Caki2 (cell line): ENCODE measurements at regions not wholly inside any gene's neighbourhood (a gene's known extent, or its start where the extent isn't known, plus 50 kb on each side); places are given as distances from the start of the nearest gene placed in this dataset.
"Not testable (repeated sequence)": the region's sequence is repeated elsewhere in the genome, so short reads cannot be mapped to it uniquely, and the experiment has no call there.

Experiments
- DNase-seq: peaks from one replicate; pipeline ENCODE4 v3.0.0-alpha.2; 2015; ENCODE audit warnings: low read depth
- in situ Hi-C: cut with HindIII; loops from 2 replicates; pipeline ENCODE4 v1.10.0; 2016; ENCODE audit warnings: low sequenced_read_pairs, low pct_unique_long_range_greater_than_20kb, mixed read lengths

- DNase-seq, in situ Hi-C loops: not testable (repeated sequence)
Measured at GRCh38 chr14:106721926-106722325, 1195.5 kb downstream of the TMEM121 start.

DNA sequence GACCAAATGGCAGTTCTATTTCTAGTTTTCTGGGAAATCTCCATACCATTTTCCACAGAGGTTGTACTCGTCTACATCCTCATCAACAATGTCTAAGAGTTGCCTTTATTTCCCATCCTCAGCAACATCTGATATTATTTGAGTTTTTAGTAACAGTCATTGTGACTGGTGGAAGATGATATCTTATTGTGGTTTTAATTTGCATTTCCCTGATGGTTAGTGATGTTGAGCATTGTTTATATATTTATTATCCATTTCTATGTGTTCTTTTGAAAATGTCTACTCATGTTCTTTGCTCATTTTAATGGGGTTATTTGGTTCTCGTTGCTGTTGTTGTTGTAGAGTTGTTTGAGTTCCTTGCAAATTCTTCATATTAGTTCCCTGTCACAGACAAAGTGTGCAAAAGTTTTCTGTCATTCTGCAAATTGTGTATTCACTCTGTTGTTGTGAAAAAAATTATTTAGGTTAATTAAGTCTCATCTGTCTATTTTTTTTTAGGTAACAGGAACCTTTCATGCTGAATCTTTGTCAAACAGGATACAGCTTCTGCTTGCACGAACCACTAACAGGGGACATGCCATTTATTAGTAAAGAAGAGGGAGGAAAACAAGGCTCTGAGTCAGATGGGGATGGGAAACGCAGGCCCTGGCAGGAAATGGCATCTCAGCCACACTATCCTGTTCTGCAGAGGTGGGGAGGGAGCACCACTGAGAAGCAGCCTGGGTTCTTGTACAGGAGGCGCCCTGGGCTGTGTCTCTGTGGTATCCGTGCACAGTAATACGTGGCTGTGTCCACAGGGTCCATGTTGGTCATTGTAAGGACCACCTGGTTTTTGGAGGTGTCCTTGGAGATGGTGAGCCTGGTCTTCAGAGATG lies 1196.7 kb downstream of the TMEM121 start:
- DNase-seq, in situ Hi-C loops: not testable (repeated sequence)

- DNase-seq, in situ Hi-C loops: not testable (repeated sequence)
Measured at GRCh38 chr14:106727962-106728361, 1201.6 kb downstream of the TMEM121 start.

GRCh38 chr14:106728611-106729010 lies 1202.2 kb downstream of the TMEM121 start:
- in situ Hi-C loops = no loop called here
- DNase-seq = no peak

- no peak for DNase-seq
- in situ Hi-C loops = no loop called here
Measured at GRCh38 chr14:106729551-106729950, 1203.2 kb downstream of the TMEM121 start.

- in situ Hi-C loops = no loop called here
- no peak for DNase-seq
Measured at GRCh38 chr14:106733771-106734170, 1207.4 kb downstream of the TMEM121 start.

DNA sequence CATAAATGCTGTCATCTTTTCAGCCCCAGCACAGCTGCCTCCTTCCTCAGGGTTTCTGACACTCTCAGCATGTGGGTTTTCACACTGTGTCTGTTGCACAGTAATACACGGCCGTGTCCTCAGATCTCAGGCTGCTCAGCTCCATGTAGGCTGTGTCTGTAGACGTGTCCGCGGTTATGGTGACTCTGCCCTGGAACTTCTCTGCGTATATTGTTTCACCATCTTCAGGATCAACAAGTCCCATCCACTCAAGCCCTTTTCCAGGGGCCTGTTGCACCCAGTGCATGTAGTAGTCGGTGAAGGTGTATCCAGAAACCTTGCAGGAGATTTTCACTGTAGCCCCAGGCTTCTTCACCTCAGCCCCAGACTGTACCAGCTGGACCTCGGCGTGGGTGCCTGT lies 1210.6 kb downstream of the TMEM121 start:
- in situ Hi-C loops = no loop called here
- no peak for DNase-seq

DNA sequence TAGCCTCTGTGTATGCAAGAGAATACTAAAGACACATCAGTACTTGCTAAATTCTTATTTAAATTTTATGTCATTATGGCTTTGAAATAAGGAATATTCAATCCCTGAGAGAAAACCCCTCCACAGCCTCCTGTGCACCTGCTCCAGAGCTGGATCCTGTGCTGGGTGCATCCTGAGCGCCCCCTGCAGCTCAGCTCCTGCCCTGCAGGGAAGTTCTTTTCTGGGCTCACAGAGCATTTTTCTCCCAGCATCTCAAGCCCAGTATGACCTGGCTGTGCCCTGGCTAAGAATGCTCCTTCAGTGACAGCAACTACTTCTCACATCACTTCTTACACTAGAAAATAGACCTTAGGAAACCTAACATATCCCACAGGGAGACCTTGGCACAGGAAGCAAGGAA lies 1211.7 kb downstream of the TMEM121 start:
- no peak for DNase-seq
- in situ Hi-C loops = no loop called here

- in situ Hi-C loops, DNase-seq: not testable (repeated sequence)
Measured at GRCh38 chr14:106738598-106739258, 1212.3 kb downstream of the TMEM121 start.

DNA sequence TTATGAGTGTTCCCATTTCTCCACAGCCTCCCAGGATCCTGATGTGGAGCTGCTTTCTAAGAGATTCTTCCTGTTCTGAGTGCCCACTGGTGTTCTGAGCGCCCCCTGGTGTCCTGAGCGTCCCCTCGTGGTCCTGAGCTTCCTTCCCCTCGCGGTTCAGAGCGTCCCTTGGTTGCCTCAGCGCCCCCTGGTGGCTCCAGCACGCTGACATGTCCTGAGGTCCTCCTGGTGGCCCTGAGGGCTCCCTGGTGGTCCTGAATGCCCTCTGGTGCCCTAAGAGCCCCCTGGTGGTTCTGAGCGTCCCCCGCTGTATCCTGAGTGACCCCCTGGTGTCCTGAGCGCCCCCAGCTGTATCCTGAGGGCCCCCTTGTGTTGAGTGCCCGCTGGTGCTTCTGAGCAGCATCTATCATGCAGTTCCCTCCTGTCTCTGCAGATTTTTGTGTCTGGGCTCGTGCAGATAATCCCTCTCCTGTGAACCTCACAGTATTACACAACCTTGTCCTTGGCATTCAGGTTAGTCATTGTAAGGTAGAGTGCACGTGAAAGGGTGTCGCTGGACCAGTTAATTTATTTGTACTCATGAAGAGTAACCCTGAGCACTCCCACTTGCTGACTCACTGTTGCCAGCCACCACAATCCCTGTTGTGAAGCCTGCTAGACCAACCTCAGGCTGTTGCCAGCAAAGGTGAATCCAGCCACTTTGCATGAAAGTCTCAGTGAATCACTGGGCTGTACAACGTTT lies 1214.9 kb downstream of the TMEM121 start:
- not testable (repeated sequence) for DNase-seq

GRCh38 chr14:106745016-106745767 lies 1218.8 kb downstream of the TMEM121 start:
- in situ Hi-C loops, DNase-seq: not testable (repeated sequence)

More for the DNA sequence above, 1214.9 kb downstream of the TMEM121 start:
- in situ Hi-C loops = not testable (repeated sequence)

DNA sequence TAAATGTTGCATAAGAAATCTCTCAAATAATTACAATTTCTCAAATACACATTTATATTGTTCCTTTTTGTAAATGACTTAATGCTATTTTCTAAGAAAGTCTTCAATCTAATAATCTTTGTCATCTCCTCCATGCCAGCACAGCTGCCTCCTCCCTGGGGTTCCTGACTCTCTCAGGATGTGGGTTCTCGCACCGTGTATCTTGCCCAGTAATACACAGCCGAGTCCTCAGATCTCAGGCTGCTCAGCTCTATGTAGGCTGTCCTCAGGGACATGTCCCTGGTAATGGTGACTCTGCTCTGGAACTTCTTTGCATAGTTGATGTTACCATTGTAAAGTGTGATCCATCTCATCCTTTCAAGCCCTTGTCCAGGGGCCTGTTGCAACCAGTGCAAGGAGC lies 1223.7 kb downstream of the TMEM121 start:
- DNase-seq, in situ Hi-C loops: not testable (repeated sequence)

- in situ Hi-C loops, DNase-seq: not testable (repeated sequence)
Measured at GRCh38 chr14:106753751-106754150, 1227.4 kb downstream of the TMEM121 start.

DNA sequence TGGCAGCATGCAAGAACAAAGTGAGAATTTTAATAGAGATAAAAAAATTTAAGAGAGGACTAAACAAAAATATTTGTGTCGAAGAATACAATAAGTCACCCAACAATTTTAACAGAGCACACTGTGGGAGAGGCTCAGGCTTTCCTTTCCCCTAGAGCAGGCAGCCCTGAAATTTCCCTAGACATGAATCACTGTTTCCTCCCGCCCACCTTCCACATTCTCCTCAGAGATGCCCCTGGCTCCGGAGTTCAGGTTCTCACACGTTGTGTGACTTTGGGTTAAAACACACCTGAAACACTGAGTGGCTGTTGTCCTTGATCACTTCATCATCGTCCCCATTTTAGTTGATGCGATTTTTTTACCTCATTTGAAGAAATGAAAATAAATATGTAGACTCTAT lies 1231.1 kb downstream of the TMEM121 start:
- DNase-seq, in situ Hi-C loops: not testable (repeated sequence)

- DNase-seq, in situ Hi-C loops: not testable (repeated sequence)
Measured at GRCh38 chr14:106761886-106762816, 1235.8 kb downstream of the TMEM121 start.

GRCh38 chr14:106764968-106765369 lies 1238.6 kb downstream of the TMEM121 start:
- in situ Hi-C loops = not testable (repeated sequence)

DNA sequence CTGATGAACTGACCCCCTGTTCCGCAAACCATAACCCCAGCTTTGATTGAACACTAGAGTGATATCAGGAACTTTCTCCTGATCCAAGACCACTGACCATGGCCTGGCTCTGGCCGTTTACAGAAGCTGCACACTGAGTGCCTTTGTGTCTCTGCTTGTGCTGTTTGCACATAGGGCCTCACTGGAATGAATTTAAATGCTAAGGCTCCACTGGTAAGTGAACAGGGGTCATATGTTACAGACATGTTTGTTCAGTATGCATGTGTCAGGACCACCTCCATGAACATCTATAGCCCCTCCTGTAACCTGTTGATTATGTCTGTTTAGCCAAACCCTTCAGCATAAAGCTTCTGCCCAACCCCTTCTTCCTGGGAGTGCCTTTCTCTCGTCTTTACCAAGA lies 1239.8 kb downstream of the TMEM121 start:
- DNase-seq = no peak
- in situ Hi-C loops = no loop called here

More at GRCh38 chr14:106764968-106765369, 1238.6 kb downstream of the TMEM121 start:
- DNase-seq = not testable (repeated sequence)
